ENCODE measurements at regions not wholly inside any gene's neighbourhood (a gene's known extent, or its start where the extent isn't known, plus 50 kb on each side); places are given as distances from the start of the nearest gene placed in this dataset.

- no peak for TF ChIP-seq POLR2A (IDR thresholded peaks at IDR 0.05)
- no peak for TF ChIP-seq CTCF (IDR thresholded peaks at IDR 0.05)
Measured at GRCh38 chr7:115177823-115178222, 255.9 kb downstream of the MDFIC start.
